Neural progenitor cell (in vitro differentiated cells): ENCODE measurements at regions not wholly inside any gene's neighbourhood (a gene's known extent, or its start where the extent isn't known, plus 50 kb on each side); places are given as distances from the start of the nearest gene placed in this dataset.

ENCODE experiments used
- DNase-seq: peaks from one replicate; pipeline ENCODE4 v3.0.0-alpha.2; 2016; ENCODE audit warnings: low spot score
- H2AFZ ChIP-seq: fragments of 200-600 bp; sonication (generic); replicated peaks from 2 replicates; pipeline ENCODE4 v1.6.1; 2016; ENCODE audit warnings: antibody characterized with exemption
- H3F3A ChIP-seq: fragments of 200-600 bp; sonication (generic); 2 replicates; pipeline ENCODE4 v1.6.1; 2016; ENCODE audit warnings: antibody characterized with exemption, low read depth
- H3K27ac ChIP-seq: fragments of 200-600 bp; sonication (generic); 2 replicates; pipeline ENCODE4 v1.5.1; 2016; ENCODE audit warnings: mild to moderate bottlenecking
- H3K27me3 ChIP-seq: fragments of 200-600 bp; sonication (generic); 2 replicates; pipeline ENCODE4 v1.6.1; 2016; ENCODE audit warnings: mild to moderate bottlenecking, moderate library complexity
- H3K36me3 ChIP-seq: fragments of 200-600 bp; sonication (generic); 2 replicates; pipeline ENCODE4 v1.5.1; 2016
- H3K4me1 ChIP-seq: fragments of 200-600 bp; sonication (generic); 2 replicates; pipeline ENCODE4 v1.6.1; 2016; ENCODE audit warnings: mixed run types
- H3K4me2 ChIP-seq: fragments of 200-600 bp; sonication (generic); 2 replicates; pipeline ENCODE4 v1.6.1; 2016
- H3K4me3 ChIP-seq: fragments of 200-600 bp; sonication (generic); 2 replicates; pipeline ENCODE4 v1.5.1; 2016
- H3K79me2 ChIP-seq: fragments of 200-600 bp; sonication (generic); 2 replicates; pipeline ENCODE4 v1.6.1; 2016; ENCODE audit warnings: low read depth
- H3K9ac ChIP-seq: fragments of 200-600 bp; sonication (generic); 2 replicates; pipeline ENCODE4 v1.6.1; 2016
- H3K9me3 ChIP-seq: fragments of 200-600 bp; sonication (generic); 2 replicates; pipeline ENCODE4 v1.5.1; 2016; ENCODE audit warnings: low read depth
- H4K20me1 ChIP-seq: fragments of 200-600 bp; sonication (generic); 2 replicates; pipeline ENCODE4 v1.6.1; 2016; ENCODE audit warnings: low read depth
- H3K27ac Mint-ChIP-seq: 3 replicates; pipeline ENCODE4 v1.8.0; 2021; ENCODE audit warnings: mixed read lengths
- H3K27me3 Mint-ChIP-seq: 2 replicates; pipeline ENCODE4 v1.8.0; 2022; ENCODE audit warnings: low read depth, mild to moderate bottlenecking, inconsistent platforms, moderate library complexity, mixed read lengths; ENCODE audit not compliant: insufficient read depth
- H3K36me3 Mint-ChIP-seq: 3 replicates; pipeline ENCODE4 v1.8.0; 2021; ENCODE audit warnings: mixed read lengths
- H3K4me1 Mint-ChIP-seq: 3 replicates; pipeline ENCODE4 v1.8.0; 2021; ENCODE audit warnings: mixed read lengths
- H3K4me3 Mint-ChIP-seq: 3 replicates; pipeline ENCODE4 v1.8.0; 2021; ENCODE audit warnings: mild to moderate bottlenecking, moderate library complexity, mixed read lengths
- H3K9me3 Mint-ChIP-seq: 3 replicates; pipeline ENCODE4 v1.8.0; 2020; ENCODE audit warnings: mixed read lengths
- EZH2 ChIP-seq: fragments of 200-600 bp; sonication (generic); IDR thresholded peaks from 2 replicates; pipeline ENCODE4 v1.6.1; 2017; ENCODE audit warnings: antibody characterized with exemption, mild to moderate bottlenecking, moderate library complexity
- EZH2phosphoT487 ChIP-seq: fragments of 200-600 bp; sonication (generic); IDR thresholded peaks from 2 replicates; pipeline ENCODE4 v1.6.1; 2017; ENCODE audit warnings: antibody characterized with exemption
- TF ChIP-seq, protein P1 (sequence below): fragments of 200-600 bp; sonication (generic); IDR thresholded peaks from 2 replicates; pipeline ENCODE4 v1.5.1; 2017; ENCODE audit warnings: antibody characterized with exemption, mild to moderate bottlenecking

- H3K4me1 Mint-ChIP-seq, result peaks cover 16% of the 10 kb centered on the region
- H3K4me1 ChIP-seq, result peaks cover 30% of the 10 kb centered on the region
- H3F3A ChIP-seq, result peaks cover 14% of the 10 kb centered on the region
- no peaks in the 10 kb centered on the region for H3K9me3 Mint-ChIP-seq
- H3K27me3 Mint-ChIP-seq, result peaks cover 7% of the 10 kb centered on the region
- no peak overlapping the region for H3K4me2 ChIP-seq
- no peaks in the 10 kb centered on the region for H4K20me1 ChIP-seq
- H3K9me3 ChIP-seq, result no peaks in the 10 kb centered on the region
- H3K27ac ChIP-seq, result no peak overlapping the region
- no peak overlapping the region for H3K4me3 ChIP-seq
- TF ChIP-seq, protein P1, sequence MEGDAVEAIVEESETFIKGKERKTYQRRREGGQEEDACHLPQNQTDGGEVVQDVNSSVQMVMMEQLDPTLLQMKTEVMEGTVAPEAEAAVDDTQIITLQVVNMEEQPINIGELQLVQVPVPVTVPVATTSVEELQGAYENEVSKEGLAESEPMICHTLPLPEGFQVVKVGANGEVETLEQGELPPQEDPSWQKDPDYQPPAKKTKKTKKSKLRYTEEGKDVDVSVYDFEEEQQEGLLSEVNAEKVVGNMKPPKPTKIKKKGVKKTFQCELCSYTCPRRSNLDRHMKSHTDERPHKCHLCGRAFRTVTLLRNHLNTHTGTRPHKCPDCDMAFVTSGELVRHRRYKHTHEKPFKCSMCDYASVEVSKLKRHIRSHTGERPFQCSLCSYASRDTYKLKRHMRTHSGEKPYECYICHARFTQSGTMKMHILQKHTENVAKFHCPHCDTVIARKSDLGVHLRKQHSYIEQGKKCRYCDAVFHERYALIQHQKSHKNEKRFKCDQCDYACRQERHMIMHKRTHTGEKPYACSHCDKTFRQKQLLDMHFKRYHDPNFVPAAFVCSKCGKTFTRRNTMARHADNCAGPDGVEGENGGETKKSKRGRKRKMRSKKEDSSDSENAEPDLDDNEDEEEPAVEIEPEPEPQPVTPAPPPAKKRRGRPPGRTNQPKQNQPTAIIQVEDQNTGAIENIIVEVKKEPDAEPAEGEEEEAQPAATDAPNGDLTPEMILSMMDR, result no peak
- TF ChIP-seq EZH2 (no peak), EZH2phosphoT487 (no peak)
- no peak overlapping the region for H2AFZ ChIP-seq
- H3K36me3 ChIP-seq, result no peaks in the 10 kb centered on the region
- no peak for DNase-seq
- no peak overlapping the region for H3K9ac ChIP-seq
- no peaks in the 10 kb centered on the region for H3K27me3 ChIP-seq
- H3K79me2 ChIP-seq, result no peaks in the 10 kb centered on the region
- no peaks in the 10 kb centered on the region for H3K36me3 Mint-ChIP-seq
- H3K27ac Mint-ChIP-seq, result no peak overlapping the region
- no peak overlapping the region for H3K4me3 Mint-ChIP-seq
These were observed 152.9 kb upstream of the LPP start for GRCh38 chr3:188001093-188001492.

- H3K27ac Mint-ChIP-seq, result no peak overlapping the region
- Histone ChIP-seq H4K20me1 (no peaks in the 10 kb centered on the region), H3K9me3 (no peaks in the 10 kb centered on the region), H3K36me3 (no peaks in the 10 kb centered on the region), H3K4me3 (no peak overlapping the region), H3K4me1 (peaks cover 26% of the 10 kb centered on the region), H3K79me2 (no peaks in the 10 kb centered on the region), H3F3A (peaks cover 14% of the 10 kb centered on the region), H3K9ac (no peak overlapping the region), H3K27me3 (no peaks in the 10 kb centered on the region), H2AFZ (no peak overlapping the region), H3K4me2 (no peak overlapping the region), H3K27ac (no peak overlapping the region)
- peaks cover 8% of the 10 kb centered on the region for H3K4me1 Mint-ChIP-seq
- no peak for DNase-seq
- no peaks in the 10 kb centered on the region for H3K9me3 Mint-ChIP-seq
- no peak overlapping the region for H3K4me3 Mint-ChIP-seq
- peaks cover 9% of the 10 kb centered on the region for H3K27me3 Mint-ChIP-seq
- no peak for TF ChIP-seq EZH2
- TF ChIP-seq, protein P1, result no peak
- no peaks in the 10 kb centered on the region for H3K36me3 Mint-ChIP-seq
These were observed 152.0 kb upstream of the LPP start for GRCh38 chr3:188001926-188002325.

DNA sequence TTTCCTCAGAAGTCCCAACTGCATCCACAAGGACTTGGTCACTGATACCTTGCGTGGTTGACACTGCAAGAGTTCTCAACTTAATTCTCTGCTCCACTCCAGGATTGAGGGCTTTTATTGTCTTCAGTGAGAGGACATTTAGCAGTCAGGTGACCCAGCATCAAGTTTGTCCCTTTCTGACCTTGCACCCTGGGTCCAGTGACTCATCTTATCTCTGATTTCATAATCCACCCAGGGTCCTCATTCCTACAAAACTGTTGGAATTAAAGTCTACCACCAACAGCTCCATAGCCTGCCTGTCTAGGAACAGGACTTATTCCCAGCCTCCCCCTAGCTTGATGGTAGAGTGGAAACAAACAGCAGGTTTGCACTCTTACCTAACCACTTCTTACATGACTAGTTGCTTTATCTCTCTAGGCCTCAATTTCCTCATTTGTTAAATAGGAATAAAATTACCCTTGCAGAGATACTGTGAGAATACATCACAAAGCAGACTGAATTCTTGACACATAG, 151.3 kb upstream of the LPP start:
- Histone ChIP-seq H2AFZ (no peak overlapping the region), H3K36me3 (no peaks in the 10 kb centered on the region), H3K27me3 (no peaks in the 10 kb centered on the region), H3F3A (peaks cover 14% of the 10 kb centered on the region), H3K4me1 (peaks cover 18% of the 10 kb centered on the region), H3K9me3 (no peaks in the 10 kb centered on the region), H3K4me3 (no peak overlapping the region), H3K9ac (no peak overlapping the region), H4K20me1 (no peaks in the 10 kb centered on the region), H3K4me2 (no peak overlapping the region), H3K27ac (no peak overlapping the region), H3K79me2 (no peaks in the 10 kb centered on the region)
- no peak overlapping the region for H3K27ac Mint-ChIP-seq
- DNase-seq, result no peak
- no peaks in the 10 kb centered on the region for H3K9me3 Mint-ChIP-seq
- peaks cover 2% of the 10 kb centered on the region for H3K4me1 Mint-ChIP-seq
- no peak overlapping the region for H3K4me3 Mint-ChIP-seq
- peaks cover 9% of the 10 kb centered on the region for H3K27me3 Mint-ChIP-seq
- no peak for TF ChIP-seq EZH2phosphoT487
- TF ChIP-seq, protein P1, result no peak
- no peak for TF ChIP-seq EZH2
- no peaks in the 10 kb centered on the region for H3K36me3 Mint-ChIP-seq
